GM12878 (cell line): ENCODE measurements at regions not wholly inside any gene's neighbourhood (a gene's known extent, or its start where the extent isn't known, plus 50 kb on each side); places are given as distances from the start of the nearest gene placed in this dataset.

ENCODE experiments used
- ATAC-seq: fragments of 200-7000 bp; cut with Tn5 transposase; 3 replicates; pipeline ENCODE4 v1.9.1; 2020; ENCODE audit warnings: mild to moderate bottlenecking, moderate library complexity
- BruUV-seq: library from RNA; stranded (reverse); fragments of 400-500 nt; replicated peaks from 2 replicates; lab custom pipeline; 2021; lab: Mats Ljungman, UMichigan
- CTCF ChIA-PET: fragments of 300-600 bp; sonication (Branson Sonifier 250); formaldehyde crosslinking; extraction: SDS; loops from one replicate; lab custom pipeline; 2021; ENCODE audit warnings: inconsistent platforms; lab: Yijun Ruan, JAX
- POLR2A ChIA-PET: fragments of 350-600 bp; formaldehyde crosslinking; extraction: SDS; loops from one replicate; lab custom pipeline; 2021; ENCODE audit warnings: inconsistent platforms; lab: Charles Lee
- RAD21 ChIA-PET: fragments of 300-600 bp; sonication (Branson Sonifier 250); formaldehyde crosslinking; loops from one replicate; lab custom pipeline; 2023; ENCODE audit warnings: antibody characterized with exemption; ENCODE audit not compliant: unreplicated experiment; lab: Charles Lee
- SMC1A ChIA-PET: fragments of 300-600 bp; sonication (Branson Sonifier 250); formaldehyde crosslinking; loops from one replicate; lab custom pipeline; 2023; ENCODE audit not compliant: unreplicated experiment, uncharacterized antibody; lab: Charles Lee
- DNase-seq: peaks from one replicate; pipeline ENCODE4 v3.0.0-alpha.2; 2011; ENCODE audit warnings: low read depth, low spot score
- FAIRE-seq: peaks from 3 replicates; lab custom pipeline; 2011; peaks lifted over from hg19 to GRCh38; lab: Jason Lieb, UNC
- H2AFZ ChIP-seq: 2 replicates; pipeline ENCODE4 v1.6.0; 2011; ENCODE audit warnings: low read depth, low read length, control low read depth; ENCODE audit not compliant: control insufficient read depth
- H3K27ac ChIP-seq: 2 replicates; pipeline ENCODE4 v1.5.1; 2011; ENCODE audit warnings: control low read depth; ENCODE audit not compliant: control insufficient read depth, insufficient read depth
- H3K27me3 ChIP-seq, 2 experiments: replicated peaks in 1 of 2; 2 replicates each; pipeline versions ENCODE4 v1.6.0 to v1.6.1; 2011; ENCODE audit warnings: low read length in 1 of 2; ENCODE audit not compliant: control insufficient read depth in 2 of 2, insufficient read depth in 2 of 2
- H3K36me3 ChIP-seq, 2 experiments: 2 replicates each; pipeline ENCODE4 v1.5.1; 2011; ENCODE audit warnings: low read length in 1 of 2; ENCODE audit not compliant: control insufficient read depth in 2 of 2, insufficient read depth in 2 of 2
- H3K4me1 ChIP-seq: 2 replicates; pipeline ENCODE4 v1.6.1; 2011; ENCODE audit warnings: mild to moderate bottlenecking, low read length, moderate library complexity, mixed read lengths; ENCODE audit not compliant: control insufficient read depth, insufficient read depth
- H3K4me2 ChIP-seq: 2 replicates; pipeline ENCODE4 v1.6.0; 2011; ENCODE audit warnings: control low read depth; ENCODE audit not compliant: control insufficient read depth, insufficient read depth
- H3K4me3 ChIP-seq: fragments of 200-600 bp; sonication (generic); 2 replicates; pipeline ENCODE4 v1.5.1; 2016
- H3K79me2 ChIP-seq: 2 replicates; pipeline ENCODE4 v1.6.0; 2011; ENCODE audit warnings: low read length; ENCODE audit not compliant: control insufficient read depth, insufficient read depth
- H3K9ac ChIP-seq: 2 replicates; pipeline ENCODE4 v1.8.0; 2011; ENCODE audit warnings: low read length, control low read depth, mixed read lengths; ENCODE audit not compliant: control insufficient read depth, insufficient read depth
- H3K9me3 ChIP-seq: replicated peaks from 3 replicates; pipeline ENCODE4 v1.5.1; 2011; ENCODE audit warnings: mild to moderate bottlenecking, low read length; ENCODE audit not compliant: control insufficient read depth, insufficient read depth
- H4K20me1 ChIP-seq: 2 replicates; pipeline ENCODE4 v1.6.0; 2011; ENCODE audit not compliant: control insufficient read depth, insufficient read depth
- CHD2 ChIP-seq: IDR thresholded peaks from 2 replicates; pipeline ENCODE4 v1.6.1; 2011; ENCODE audit warnings: low read depth, low read length, improper control_type of control experiment, borderline replicate concordance
- ESRRA ChIP-seq: IDR thresholded peaks from 2 replicates; pipeline ENCODE4 v1.6.1; 2012; ENCODE audit warnings: mild to moderate bottlenecking, low read length, improper control_type of control experiment
- FOXM1 ChIP-seq: IDR thresholded peaks from 2 replicates; pipeline ENCODE4 v1.6.1; 2012; ENCODE audit warnings: low read depth, mild to moderate bottlenecking, inconsistent platforms, low read length, moderate library complexity
- GABPA ChIP-seq: IDR thresholded peaks from 2 replicates; pipeline ENCODE4 v1.6.1; 2014; ENCODE audit warnings: antibody characterized with exemption, low read depth, mild to moderate bottlenecking, inconsistent platforms
- HCFC1 ChIP-seq: fragments of 150-350 bp; IDR thresholded peaks from 2 replicates; pipeline ENCODE4 v1.6.1; 2014; ENCODE audit warnings: low read length
- KLF5 ChIP-seq: fragments of 450-650 bp; IDR thresholded peaks from 2 replicates; pipeline ENCODE4 v1.6.1; 2014; ENCODE audit warnings: mild to moderate bottlenecking; ENCODE audit not compliant: partially characterized antibody
- MXI1 ChIP-seq: fragments of 150-350 bp; IDR thresholded peaks from 2 replicates; pipeline ENCODE4 v1.6.1; 2011; ENCODE audit warnings: low read depth, mild to moderate bottlenecking, inconsistent platforms, low read length, improper control_type of control experiment
- MYB ChIP-seq: fragments of 150-350 bp; IDR thresholded peaks from 2 replicates; pipeline ENCODE4 v1.6.1; 2014; ENCODE audit warnings: mild to moderate bottlenecking, low read depth, low read length, borderline replicate concordance
- PAX5 ChIP-seq: IDR thresholded peaks from 2 replicates; pipeline ENCODE4 v1.6.1; 2011; ENCODE audit warnings: low read depth, low read length, borderline replicate concordance
- SMARCA5 ChIP-seq: fragments of 450-650 bp; IDR thresholded peaks from 2 replicates; pipeline ENCODE4 v1.6.1; 2017; ENCODE audit warnings: mild to moderate bottlenecking
- SP1 ChIP-seq: IDR thresholded peaks from one replicate; pipeline ENCODE4 v1.6.1; 2011; ENCODE audit warnings: low read depth, low read length
- SUPT20H ChIP-seq: IDR thresholded peaks from 2 replicates; pipeline ENCODE4 v1.6.1; 2011; ENCODE audit warnings: low read depth, mild to moderate bottlenecking, low read length, moderate library complexity, borderline replicate concordance; ENCODE audit not compliant: control insufficient read depth
- ZNF24 ChIP-seq: fragments of 450-650 bp; IDR thresholded peaks from 2 replicates; pipeline ENCODE4 v1.6.1; 2017; ENCODE audit warnings: antibody characterized with exemption, mild to moderate bottlenecking
- WGBS: methylation state at CpG from one replicate; pipeline ENCODE4 v1.1.6; 2016; ENCODE audit warnings: low lambda C conversion rate; ENCODE audit not compliant: insufficient replicate concordance, insufficient coverage; ENCODE audit errors: missing lambda C conversion rate; 5-methylcytosine and 5-hydroxymethylcytosine counted together
- in situ Hi-C: fragments of 300-500 bp; cut with MboI; formaldehyde crosslinking; loops from 9 replicates; pipeline ENCODE4 v1.14.3; 2018; ENCODE audit warnings: mixed read lengths
- intact Hi-C: fragments of 100-400 bp; cut with micrococcal nuclease; formaldehyde crosslinking; loops from one replicate; pipeline ENCODE4 v1.14.2; 2022; ENCODE audit not compliant: unreplicated experiment
- TF ChIP-seq, protein P1 (sequence below): fragments of 450-650 bp; IDR thresholded peaks from 2 replicates; pipeline ENCODE4 v1.6.1; 2014; ENCODE audit warnings: mild to moderate bottlenecking
- TF ChIP-seq, protein P2 (sequence below): fragments of 450-650 bp; IDR thresholded peaks from 2 replicates; pipeline ENCODE4 v1.6.1; 2017; ENCODE audit warnings: mild to moderate bottlenecking
- TF ChIP-seq, protein P3 (sequence below): fragments of 450-650 bp; IDR thresholded peaks from 2 replicates; pipeline ENCODE4 v1.6.1; 2016; ENCODE audit warnings: mild to moderate bottlenecking

DNA sequence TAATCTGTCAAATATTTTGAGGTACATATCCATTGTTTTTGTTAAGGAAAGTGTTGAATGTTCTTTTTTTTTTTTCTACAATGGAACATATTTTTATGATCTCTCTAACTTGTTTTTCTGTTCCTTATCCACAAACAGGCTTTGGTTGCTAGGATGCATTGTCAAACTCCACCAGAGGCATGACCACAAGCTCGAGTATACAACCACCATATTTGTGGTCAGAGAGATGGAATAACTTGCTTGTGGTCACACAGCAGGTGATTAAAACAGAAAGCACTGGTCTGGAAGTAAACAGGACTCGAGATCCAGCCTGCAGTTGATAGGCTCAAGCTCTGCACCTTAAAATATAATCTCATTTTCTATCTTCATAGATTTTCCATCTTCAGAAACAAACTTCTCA lies 105.8 kb upstream of the ADAMTS18 start:
- TF ChIP-seq PAX5 (no peak), MYB (no peak), SUPT20H (no peak), ESRRA (no peak)
- TF ChIP-seq, protein P1, sequence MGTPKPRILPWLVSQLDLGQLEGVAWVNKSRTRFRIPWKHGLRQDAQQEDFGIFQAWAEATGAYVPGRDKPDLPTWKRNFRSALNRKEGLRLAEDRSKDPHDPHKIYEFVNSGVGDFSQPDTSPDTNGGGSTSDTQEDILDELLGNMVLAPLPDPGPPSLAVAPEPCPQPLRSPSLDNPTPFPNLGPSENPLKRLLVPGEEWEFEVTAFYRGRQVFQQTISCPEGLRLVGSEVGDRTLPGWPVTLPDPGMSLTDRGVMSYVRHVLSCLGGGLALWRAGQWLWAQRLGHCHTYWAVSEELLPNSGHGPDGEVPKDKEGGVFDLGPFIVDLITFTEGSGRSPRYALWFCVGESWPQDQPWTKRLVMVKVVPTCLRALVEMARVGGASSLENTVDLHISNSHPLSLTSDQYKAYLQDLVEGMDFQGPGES: no peak
- TF ChIP-seq, all 136 proteins: peak for 0
- BruUV-seq: no TSS peak
- ChIA-PET RAD21 (no interaction called here), CTCF (no interaction called here), SMC1A (no interaction called here), POLR2A (no interaction called here)
- intact Hi-C loops: no loop called here
- ATAC-seq: no peak
- Histone ChIP-seq H3K4me2 (no peak overlapping the region), H3K79me2 (no peaks in the 10 kb centered on the region), H3K9ac (no peak overlapping the region), H3K27ac (no peak overlapping the region), H3K36me3 (no peaks in the 10 kb centered on the region), H3K9me3 (no peaks in the 10 kb centered on the region), H3K27me3 (0 out of 4 replicates have a peak, but pooled peaks cover 0 to 1% of the 10 kb centered on the region in 2 experiments), H2AFZ (no peak overlapping the region), H3K4me3 (no peak overlapping the region), H3K4me1 (no peaks in the 10 kb centered on the region), H4K20me1 (no peaks in the 10 kb centered on the region)
- in situ Hi-C loops: no loop called here
- FAIRE-seq: no peak
- no peak for DNase-seq
- WGBS: 0% methylated on average over 2 of the region's 2 CpGs

DNA sequence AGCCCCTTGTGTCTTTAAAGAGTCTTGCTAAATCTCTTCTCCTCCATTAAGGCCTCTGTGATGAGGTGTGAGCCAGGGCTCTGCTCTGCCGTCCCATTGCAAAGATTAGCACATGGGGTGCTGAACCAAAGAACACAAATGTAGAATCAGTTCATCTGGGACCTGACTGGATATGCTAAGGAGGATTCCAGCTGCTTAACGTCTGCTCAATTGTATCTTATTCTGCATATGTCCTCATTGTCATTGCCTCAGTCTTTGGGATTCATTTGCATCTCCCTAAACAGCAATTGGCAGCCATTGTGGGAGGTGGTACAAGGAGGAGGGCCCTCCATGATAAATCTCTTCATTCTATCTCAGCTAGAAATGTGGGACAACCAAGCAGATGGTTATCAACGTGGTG lies 106.3 kb upstream of the ADAMTS18 start:
- no peaks in the 10 kb centered on the region for H3K36me3 ChIP-seq
- in situ Hi-C loops: no loop called here
- no peak overlapping the region for H2AFZ ChIP-seq
- 10% methylated on average over 3 of the region's 3 CpGs for WGBS
- no peaks in the 10 kb centered on the region for H3K9me3 ChIP-seq
- ChIA-PET RAD21 (no interaction called here), CTCF (no interaction called here), POLR2A (no interaction called here), SMC1A (no interaction called here)
- H3K4me1 ChIP-seq: no peaks in the 10 kb centered on the region
- H3K9ac ChIP-seq: no peak overlapping the region
- TF ChIP-seq MXI1 (no peak), ZNF24 (no peak), SMARCA5 (no peak), HCFC1 (no peak), GABPA (no peak), CHD2 (no peak), KLF5 (no peak), SP1 (no peak), FOXM1 (no peak)
- TF ChIP-seq, protein P2, sequence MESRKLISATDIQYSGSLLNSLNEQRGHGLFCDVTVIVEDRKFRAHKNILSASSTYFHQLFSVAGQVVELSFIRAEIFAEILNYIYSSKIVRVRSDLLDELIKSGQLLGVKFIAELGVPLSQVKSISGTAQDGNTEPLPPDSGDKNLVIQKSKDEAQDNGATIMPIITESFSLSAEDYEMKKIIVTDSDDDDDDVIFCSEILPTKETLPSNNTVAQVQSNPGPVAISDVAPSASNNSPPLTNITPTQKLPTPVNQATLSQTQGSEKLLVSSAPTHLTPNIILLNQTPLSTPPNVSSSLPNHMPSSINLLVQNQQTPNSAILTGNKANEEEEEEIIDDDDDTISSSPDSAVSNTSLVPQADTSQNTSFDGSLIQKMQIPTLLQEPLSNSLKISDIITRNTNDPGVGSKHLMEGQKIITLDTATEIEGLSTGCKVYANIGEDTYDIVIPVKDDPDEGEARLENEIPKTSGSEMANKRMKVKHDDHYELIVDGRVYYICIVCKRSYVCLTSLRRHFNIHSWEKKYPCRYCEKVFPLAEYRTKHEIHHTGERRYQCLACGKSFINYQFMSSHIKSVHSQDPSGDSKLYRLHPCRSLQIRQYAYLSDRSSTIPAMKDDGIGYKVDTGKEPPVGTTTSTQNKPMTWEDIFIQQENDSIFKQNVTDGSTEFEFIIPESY: no peak
- TF ChIP-seq, protein P3, sequence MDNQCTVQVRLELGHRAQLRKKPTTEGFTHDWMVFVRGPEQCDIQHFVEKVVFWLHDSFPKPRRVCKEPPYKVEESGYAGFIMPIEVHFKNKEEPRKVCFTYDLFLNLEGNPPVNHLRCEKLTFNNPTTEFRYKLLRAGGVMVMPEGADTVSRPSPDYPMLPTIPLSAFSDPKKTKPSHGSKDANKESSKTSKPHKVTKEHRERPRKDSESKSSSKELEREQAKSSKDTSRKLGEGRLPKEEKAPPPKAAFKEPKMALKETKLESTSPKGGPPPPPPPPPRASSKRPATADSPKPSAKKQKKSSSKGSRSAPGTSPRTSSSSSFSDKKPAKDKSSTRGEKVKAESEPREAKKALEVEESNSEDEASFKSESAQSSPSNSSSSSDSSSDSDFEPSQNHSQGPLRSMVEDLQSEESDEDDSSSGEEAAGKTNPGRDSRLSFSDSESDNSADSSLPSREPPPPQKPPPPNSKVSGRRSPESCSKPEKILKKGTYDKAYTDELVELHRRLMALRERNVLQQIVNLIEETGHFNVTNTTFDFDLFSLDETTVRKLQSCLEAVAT: no peak
- H3K4me2 ChIP-seq: no peak overlapping the region
- intact Hi-C loops: no loop called here
- no peaks in the 10 kb centered on the region for H3K79me2 ChIP-seq
- 0 out of 4 replicates have a peak, but pooled peaks cover 0 to 1% of the 10 kb centered on the region in 2 experiments for H3K27me3 ChIP-seq
- DNase-seq: no peak
- H3K4me3 ChIP-seq: no peak overlapping the region
- no peak for ATAC-seq
- H3K27ac ChIP-seq: no peak overlapping the region
- BruUV-seq: no TSS peak
- no peaks in the 10 kb centered on the region for H4K20me1 ChIP-seq
- no peak for FAIRE-seq
